ENCODE measurements at regions not wholly inside any gene's neighbourhood (a gene's known extent, or its start where the extent isn't known, plus 50 kb on each side); places are given as distances from the start of the nearest gene placed in this dataset.

DNA sequence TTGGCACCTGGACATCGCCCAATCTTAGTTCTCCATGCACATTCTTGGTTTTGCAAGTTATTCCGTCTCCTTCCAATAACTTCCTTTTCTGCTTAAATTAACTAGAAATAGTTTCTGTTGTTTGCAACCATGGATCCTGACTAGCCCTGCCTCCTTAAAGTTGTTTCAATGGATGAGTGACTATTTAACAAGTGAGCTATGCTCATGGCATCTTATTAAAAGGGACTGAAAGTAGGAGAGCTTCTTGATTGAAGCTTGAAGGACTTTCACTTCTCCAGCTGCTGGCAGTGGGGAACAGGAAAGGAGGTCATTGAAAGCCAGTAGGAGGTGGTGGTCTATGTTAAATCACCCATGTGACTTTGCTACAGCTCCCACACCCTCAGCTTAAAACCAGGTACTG, 466.8 kb downstream of the ARHGEF28 start:
- no peak for DNase-seq (ENCODE audit: low spot score)

DNA sequence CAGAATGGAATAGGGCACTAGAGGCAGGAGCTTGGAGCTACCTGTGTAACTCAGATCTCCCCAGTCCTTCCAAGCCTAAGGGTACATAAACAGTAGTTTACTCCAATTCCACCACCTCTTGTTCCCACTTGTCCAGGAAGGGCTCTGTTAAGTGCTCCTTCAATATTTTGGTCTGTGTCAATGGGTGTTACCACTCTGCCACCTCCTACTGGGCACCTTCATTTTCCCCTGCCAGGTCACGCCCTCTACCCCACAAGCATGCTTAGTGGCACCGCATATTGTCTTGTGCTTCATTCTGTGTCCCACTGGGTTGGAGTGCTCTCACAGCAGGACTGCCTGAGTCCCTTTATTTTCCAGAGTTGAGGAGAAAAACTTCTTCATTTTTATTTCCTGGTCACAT, 459.8 kb downstream of the ARHGEF28 start:
- DNase-seq (ENCODE audit: low spot score), result no peak

DNA sequence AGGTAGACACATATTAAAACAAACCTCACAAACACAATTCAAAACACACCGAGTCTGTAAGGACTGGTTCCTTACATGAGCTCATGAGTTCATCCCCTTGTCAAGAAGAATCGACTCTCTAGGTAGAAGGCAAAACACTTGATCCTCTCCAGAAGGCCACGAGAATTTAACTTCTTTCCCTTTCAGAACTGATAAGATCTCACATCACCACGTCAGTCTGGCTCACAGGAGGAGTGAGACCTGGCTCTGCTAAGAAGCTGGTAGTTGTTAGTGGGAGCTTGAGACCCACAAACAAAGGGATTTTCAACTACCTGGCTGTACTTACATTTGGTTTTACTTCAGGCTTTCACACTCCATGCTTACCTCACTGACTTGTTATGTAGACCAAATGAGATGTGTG, 459.2 kb downstream of the ARHGEF28 start:
- DNase-seq (ENCODE audit: low spot score), result no peak

DNA sequence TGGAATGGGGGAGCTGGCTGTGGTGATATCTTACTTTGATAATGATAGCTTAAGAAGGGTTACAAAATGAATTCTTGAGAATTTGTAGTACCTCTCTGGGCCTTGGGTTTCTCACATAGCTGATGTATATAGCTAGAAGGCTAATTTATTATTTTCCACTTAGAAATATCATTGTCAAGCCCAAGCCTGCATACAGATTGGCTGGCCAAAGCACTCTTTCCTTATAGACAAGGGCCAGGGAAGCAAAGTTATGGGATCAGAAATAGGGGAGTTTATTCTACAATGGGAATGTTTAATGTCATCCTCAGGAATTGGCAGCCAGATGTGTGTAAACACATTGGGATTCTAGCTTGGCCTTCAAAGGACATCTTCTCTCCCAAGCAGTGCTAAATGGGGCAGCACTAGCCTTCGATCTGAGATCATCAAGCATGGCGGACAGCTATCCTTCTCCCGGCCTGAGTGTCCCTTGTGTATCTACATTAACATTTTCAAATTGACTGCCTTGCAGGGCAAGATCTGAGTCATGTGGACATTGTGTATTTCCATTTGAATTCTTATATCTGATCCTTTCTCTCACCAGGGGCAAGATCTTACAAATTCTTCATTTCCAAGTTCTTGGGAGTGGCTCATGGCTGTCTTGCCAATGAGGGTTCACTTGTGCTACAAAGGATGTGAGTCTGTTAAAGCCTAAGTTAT, 457.2 kb downstream of the ARHGEF28 start:
- DNase-seq (ENCODE audit: low spot score), result no peak

DNA sequence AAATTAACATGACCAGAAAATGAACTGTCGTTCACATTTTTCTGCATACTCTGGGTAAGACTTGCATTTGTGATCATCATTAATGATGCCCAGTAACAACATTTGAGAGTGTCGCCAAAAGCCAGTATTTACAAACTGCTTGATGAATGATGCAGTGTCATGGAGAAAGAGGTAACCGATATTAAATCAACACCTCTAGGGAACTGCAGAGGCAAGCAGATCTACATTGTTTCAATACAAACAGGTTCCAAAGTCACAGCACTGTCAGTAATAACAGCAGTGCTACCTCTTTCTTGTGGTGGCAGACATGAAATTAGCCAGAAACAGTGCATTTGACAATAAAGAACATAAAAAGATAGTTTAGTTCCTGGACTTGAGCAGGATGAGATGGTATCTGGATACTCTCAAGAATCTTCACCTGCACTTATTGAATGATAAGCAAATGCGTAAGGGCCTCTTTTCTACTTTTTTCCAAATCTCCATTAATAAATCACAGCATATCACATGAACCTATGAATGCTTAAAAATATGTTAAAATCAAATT, 456.6 kb downstream of the ARHGEF28 start:
- DNase-seq (ENCODE audit: low spot score), result no peak

DNA sequence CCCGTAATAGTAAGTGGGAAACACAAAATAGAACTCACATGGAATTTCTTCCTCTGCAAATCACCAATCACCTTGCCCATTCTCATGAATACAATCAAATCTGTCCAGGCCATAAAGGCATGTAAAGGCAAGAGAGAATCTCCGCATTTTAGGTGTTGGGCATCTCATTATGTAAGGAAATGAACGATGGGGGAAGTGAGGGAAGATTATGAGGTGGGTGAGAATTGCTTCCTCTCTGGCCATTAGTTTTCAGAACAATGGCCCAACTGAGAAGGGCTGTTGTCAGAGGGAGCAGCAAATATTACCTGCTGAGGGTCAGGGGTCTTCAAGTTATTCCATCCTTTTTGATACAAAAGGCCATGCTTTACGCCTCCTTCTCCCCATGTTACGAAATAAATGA, 455.1 kb downstream of the ARHGEF28 start:
- no peak for DNase-seq (ENCODE audit: low spot score)

DNA sequence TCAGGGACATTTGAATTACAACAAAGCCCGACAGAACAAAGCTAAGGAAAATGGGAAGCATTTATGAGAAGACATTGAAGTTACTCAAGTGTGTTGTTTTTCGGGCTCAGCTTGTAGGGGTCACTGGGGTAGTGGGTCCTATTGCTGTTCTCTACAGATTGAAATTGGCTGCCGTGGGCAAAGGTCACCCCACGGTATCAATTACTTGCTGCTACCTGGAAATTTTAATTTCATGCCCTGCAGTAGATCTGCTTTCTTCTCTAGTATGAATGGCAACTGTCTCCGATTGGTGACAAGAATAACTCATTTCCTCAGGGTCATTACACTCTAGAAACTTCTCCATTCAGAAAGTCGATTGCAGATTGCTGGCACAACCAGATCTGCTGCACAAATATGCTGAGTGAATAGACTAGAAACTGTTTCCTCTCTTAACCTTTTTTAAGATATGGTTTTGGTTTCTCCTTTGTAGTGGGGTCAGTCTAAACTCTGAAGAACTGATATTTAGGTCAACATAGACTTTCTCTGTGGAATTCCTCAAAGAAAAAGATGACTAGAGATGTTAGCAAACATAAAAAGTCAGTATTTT, 454.1 kb downstream of the ARHGEF28 start:
- no peak for DNase-seq (ENCODE audit: low spot score)

DNA sequence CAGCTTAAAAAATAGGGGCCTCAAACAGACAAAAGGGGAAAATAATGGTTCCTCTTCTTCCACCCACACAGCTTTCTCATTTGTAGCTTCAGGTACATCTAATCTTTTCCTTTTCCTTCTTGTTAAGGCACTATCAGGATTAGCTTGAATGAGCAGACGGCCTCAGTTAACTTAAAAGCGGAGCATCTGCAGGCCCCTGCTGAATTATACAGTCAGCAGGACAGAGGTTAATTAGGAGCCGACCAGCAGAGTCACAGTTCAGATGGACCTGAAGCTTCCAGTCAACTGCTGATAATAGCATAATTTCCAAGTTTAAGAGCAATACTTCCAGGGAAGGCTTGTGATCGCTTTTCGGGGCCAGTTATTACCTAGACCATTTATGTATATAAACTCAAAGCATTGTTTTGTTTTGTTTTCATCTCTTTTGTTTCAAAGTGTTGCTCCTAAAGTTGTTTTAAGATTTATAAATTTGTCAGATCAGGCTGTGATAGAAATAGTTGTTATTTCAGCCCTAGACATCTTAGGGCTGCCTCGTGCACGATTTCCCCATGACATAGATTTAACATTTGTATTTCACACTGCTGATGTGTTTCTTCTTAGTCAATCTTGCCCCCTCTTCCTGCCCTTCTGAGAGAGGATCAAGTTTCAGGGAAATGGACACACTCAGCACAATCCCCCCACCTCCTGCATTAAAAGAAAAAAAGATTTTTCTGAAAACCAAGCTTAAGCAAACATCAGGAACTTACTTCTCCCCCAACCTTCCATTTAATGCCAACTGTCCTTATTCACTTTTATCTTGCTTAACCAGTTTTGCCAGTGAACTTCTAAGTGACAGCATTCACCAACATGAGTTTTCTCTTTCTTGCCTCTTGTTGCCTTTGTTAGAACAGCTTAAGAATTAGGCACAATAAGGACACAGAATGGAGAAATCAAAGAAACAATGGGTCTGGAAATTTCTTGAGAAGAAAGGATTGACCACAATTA, 449.8 kb downstream of the ARHGEF28 start:
- no peak for DNase-seq (ENCODE audit: low spot score)

DNA sequence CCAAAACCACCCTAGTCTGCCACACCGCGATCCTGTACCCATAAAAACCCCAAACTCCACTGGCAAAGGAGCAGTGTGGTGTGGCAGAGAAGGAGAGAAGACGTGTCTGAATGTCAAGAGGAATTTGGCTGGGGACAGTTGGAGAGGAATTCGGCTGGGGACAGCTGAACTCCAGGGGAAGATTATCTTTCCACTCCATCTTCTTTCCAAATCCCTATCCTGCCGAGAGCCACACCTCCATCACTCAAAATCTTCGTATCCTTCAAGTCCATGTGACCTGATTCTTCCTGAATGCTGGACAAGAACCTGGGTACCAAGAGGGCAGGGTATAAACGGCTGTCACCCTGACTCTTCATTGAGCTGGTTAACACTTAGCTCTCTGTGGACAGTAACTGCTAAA, 448.1 kb downstream of the ARHGEF28 start:
- no peak for DNase-seq (ENCODE audit: low spot score)

DNA sequence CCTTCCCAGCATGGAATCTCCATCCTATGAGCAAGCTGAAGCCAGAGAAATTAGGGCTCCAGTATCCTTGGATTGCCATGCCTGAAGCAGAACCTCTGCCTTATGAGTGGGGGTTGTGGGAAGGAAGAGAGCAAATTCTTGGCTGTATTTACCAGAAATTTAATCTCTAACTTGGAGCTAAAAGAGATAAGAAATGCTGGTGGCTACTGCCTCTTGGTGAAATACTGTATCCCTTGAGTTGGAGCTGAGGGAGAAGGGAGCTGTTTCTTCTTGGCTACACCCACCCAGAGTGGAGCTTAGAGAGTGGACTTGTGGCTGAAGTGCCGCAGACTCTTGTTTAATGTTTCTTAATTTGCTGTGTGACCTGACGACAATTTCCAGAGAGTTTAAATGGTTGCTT, 447.3 kb downstream of the ARHGEF28 start:
- DNase-seq (ENCODE audit: low spot score), result no peak

DNA sequence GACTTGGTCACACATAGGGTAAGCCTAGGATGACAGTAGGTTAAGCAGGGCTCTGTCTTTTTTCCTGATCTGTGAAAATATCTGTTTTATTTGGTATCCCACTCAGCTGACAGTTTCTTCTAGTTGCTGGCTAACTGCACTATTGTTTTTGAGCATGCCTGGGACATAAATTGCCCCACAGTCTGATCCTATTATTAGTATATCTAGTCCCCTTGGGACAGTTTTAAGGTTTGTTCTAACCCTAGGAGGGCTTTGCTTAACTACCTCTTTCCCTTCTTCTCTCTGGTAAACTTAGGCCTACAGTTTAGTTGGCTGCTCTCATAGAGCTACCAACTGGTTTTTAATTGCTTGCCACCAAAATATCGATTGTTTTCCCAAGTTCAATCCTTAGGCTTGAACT, 446.6 kb downstream of the ARHGEF28 start:
- DNase-seq (ENCODE audit: low spot score), result no peak

DNA sequence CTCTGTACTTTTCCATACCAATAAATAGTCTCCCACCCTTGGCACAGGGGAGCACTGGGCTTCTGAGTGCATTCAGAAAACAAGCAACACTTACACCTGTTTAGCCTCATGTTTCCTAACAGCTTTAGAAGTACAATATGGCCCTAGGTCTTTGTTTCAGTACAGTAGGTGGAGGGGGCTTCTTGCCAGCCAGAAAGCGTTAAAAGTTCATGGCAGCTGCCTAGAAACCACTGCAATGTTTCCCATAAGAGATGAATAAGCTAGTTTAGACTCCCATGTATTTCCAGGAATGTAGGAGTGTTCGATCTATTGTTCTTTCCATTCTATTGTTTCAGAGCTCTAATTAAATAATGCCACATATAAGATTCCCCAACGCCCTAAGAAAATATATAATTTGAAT, 444.8 kb downstream of the ARHGEF28 start:
- DNase-seq (ENCODE audit: low spot score), result no peak

DNA sequence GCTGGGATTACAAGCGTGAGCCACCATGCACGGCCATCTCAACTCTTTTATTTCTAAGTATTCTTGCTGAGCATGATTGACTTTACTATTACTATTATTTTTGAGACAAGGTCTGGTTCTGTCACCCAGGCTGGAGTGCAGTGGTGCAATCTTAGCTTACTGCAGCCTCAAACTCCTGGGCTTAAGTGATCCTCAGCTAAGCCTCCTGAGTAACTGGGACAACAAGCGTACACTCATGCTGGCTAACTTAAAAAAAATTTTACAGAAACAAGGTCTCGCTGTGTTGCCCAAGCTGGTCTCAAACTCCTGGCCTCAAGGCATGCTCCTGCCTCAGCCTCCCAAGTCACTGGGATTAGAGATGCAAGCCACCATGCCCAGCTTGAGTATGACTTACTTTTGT, 443.7 kb downstream of the ARHGEF28 start:
- DNase-seq (ENCODE audit: low spot score), result no peak

DNA sequence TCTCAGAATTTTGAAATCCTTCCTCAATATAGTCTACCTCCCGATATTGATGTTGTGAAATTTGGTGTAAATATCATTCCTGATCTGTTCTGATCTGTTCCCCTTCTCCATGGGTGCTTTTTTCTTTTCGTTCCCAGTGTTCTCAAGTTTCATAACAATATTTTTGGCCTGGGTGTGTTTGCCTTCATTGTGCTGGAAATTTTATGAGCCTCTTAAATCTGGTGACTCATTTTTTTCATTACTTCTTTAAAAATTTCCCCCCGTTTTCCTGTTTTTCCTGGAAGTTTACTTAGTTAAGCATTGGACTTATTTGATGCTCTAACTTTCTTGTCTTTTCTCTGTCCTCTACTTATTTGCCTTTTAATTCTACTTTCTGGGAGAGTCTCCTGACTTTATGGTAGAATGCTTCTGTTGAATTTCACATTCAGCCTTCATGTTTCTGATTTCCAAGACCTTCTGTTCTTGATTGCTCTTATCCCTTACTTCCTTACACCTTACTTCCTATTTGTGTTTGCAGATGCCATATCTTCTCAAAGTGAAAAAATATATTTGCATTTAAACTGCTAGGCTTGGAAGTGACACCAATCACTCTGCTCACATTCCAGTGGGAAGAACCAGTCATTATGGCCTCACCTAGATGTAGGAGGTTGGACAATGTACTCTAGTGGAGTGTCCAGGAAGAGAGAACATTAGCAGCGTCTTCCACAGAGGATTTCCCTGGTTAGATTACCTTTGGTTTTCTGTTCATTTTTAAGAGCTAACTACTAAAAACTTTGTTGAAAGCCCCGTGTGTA, 441.9 kb downstream of the ARHGEF28 start:
- no peak for DNase-seq (ENCODE audit: low spot score)

DNA sequence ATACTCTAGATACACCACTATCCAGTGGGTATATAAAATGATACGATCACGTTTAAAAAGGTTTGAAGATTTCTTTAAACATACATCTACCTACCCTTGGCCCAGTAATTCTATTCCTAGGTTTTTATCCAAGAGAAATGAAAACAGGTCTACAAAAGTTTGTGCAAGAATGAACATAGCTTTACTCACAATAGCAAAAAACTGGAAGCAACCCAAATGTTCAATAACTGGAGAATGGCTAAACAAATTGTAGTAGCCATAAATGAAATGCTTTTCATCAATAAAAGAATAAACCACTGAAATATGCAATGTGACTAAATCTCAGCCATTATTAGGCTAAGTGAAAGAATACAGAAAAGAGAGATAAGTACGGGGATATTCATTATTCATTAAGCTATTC, 438.9 kb downstream of the ARHGEF28 start:
- no peak for DNase-seq (ENCODE audit: low spot score)

DNA sequence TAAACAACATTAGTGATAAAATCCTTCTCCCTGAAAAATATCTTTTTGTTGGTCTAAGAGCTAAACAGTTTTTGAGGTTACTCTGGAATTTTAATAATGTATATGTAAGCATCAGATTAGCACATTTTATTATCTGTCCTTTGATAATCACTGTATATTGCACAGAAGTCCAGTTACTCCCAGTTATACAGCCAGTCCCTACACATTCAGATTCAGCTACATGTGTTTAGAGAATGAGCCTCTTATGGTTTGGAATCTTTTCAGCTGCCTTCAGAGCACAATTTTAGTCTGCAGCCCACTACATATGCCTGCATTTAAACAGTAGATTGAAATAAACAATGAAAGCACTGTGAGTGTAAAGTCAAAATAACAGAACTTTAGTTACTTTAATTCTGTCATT, 438.2 kb downstream of the ARHGEF28 start:
- DNase-seq (ENCODE audit: low spot score), result no peak

DNA sequence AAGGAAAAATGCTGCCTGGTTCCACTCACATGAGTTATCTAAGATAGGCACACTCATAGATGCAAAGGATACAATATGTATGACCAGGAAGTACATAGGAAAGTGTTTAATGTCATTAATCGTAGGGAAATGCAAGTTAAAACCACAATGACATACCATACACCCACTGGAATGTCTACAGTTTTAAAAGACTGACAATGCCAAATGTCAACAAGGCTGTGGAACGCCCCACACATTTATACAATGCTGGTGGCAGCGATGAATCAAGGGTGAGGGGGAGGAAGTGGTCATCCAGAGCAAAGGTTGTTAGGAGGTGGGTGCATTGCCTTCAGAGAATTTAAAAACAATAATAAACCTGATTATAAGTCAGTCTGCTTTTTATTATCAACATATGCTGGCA, 437.8 kb downstream of the ARHGEF28 start:
- DNase-seq (ENCODE audit: low spot score), result no peak

DNA sequence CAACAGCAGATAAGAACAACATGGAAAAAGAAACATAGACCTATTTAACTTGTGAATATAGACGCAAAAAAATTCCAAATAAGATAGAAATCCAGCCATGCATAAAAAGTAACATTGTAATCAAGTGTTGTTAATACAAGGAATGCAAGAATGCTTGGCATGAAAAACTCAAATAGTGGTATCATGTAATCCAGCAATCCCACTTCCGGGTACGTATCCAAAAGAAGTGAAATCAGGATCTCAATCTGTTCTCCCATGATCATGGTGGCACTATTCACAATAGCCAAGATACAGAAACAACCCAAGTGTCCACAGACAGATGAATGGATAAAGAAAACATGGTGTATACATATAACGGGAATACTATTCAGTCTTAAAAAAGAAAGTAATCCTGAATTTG, 437.4 kb downstream of the ARHGEF28 start:
- no peak for DNase-seq (ENCODE audit: low spot score)

DNA sequence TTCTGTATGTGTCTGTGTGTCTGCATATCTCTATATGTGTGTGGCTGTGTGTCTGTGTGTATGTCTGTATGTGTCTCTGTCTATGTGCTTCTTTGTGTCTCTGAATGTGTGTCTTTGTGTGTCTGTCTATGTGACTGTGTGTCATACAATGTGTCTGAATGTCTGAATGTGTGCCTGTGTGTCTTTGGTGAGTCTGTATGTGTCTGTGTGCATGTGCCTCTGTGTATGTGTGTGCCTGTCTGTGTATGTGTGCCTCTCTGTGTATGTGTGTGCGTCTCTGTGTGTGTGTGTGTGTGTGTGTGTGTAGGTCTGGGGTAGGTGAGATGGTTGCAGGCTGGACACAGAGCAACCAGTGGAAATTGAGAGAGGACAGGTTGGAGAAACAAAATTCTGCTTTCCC, 435.3 kb downstream of the ARHGEF28 start:
- no peak for DNase-seq (ENCODE audit: low spot score)

DNA sequence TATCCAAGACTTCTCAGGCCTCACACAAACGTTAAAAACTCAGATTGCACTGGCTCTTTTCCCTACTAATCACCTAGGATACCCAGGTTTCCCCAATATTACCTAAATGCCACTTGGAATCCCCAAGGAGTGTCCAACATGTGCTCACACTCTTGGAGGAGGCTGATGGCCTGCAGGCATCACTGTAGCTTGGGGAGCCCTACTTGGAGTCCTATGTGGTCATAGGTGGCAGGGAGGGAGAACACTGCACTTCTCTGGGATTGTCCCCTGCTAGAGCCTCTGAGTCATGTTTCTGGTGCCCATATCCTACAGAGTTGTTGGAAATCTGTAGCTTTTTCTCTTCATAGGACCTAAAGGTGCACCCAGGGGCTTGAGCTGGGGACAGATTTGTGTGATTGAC, 433.7 kb downstream of the ARHGEF28 start:
- no peak for DNase-seq (ENCODE audit: low spot score)

DNA sequence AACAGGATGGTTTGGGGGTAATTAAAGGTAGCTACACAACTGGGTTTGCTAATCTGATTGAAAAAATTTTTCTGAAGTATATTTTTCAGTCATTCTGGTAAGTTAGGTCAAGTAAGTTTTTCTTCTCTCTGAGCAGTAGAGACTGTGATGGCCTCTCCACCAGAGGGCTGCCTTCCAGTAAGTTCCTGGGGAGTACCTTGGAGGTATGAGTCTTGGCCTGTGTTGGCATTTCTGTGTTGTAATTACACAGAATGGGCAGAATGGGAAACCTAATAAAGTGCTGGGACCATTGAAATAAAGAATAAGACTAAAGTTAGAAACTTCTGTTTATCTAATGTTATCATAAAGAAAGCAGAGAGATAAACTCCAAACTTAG, 430.8 kb downstream of the ARHGEF28 start:
- no peak for DNase-seq (ENCODE audit: low spot score)

All from HuH-7.5 (cell line).